B cell (primary cell): ENCODE measurements at regions not wholly inside any gene's neighbourhood (a gene's known extent, or its start where the extent isn't known, plus 50 kb on each side); places are given as distances from the start of the nearest gene placed in this dataset.

Experiments
- EZH2 ChIP-seq: IDR thresholded peaks from 2 replicates; pipeline ENCODE4 v1.6.1; 2012; ENCODE audit warnings: borderline replicate concordance, low read depth, mild to moderate bottlenecking, moderate library complexity, low read length; ENCODE audit not compliant: insufficient read depth, poor library complexity, severe bottlenecking
- TF ChIP-seq, protein P1 (sequence below): fragments of 200-600 bp; IDR thresholded peaks from one replicate; pipeline ENCODE4 v1.8.0; 2022; ENCODE audit warnings: antibody characterized with exemption, mild to moderate bottlenecking

- TF ChIP-seq, protein P1, sequence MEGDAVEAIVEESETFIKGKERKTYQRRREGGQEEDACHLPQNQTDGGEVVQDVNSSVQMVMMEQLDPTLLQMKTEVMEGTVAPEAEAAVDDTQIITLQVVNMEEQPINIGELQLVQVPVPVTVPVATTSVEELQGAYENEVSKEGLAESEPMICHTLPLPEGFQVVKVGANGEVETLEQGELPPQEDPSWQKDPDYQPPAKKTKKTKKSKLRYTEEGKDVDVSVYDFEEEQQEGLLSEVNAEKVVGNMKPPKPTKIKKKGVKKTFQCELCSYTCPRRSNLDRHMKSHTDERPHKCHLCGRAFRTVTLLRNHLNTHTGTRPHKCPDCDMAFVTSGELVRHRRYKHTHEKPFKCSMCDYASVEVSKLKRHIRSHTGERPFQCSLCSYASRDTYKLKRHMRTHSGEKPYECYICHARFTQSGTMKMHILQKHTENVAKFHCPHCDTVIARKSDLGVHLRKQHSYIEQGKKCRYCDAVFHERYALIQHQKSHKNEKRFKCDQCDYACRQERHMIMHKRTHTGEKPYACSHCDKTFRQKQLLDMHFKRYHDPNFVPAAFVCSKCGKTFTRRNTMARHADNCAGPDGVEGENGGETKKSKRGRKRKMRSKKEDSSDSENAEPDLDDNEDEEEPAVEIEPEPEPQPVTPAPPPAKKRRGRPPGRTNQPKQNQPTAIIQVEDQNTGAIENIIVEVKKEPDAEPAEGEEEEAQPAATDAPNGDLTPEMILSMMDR: no peak
- TF ChIP-seq EZH2: no peak
These were observed 124.7 kb upstream of the GSE1 start for GRCh38 chr16:85488414-85488813.
